Neural cell (in vitro differentiated cells): ENCODE measurements at regions not wholly inside any gene's neighbourhood (a gene's known extent, or its start where the extent isn't known, plus 50 kb on each side); places are given as distances from the start of the nearest gene placed in this dataset.

Experiments used
- CTCF ChIP-seq: fragments of 450-650 bp; IDR thresholded peaks from 2 replicates; pipeline ENCODE4 v1.5.1; 2014; ENCODE audit warnings: antibody characterized with exemption, mild to moderate bottlenecking, moderate library complexity; ENCODE audit not compliant: poor library complexity, severe bottlenecking
- EP300 ChIP-seq: fragments of 450-650 bp; conservative IDR thresholded peaks from 2 replicates; pipeline ENCODE4 v1.6.1; 2014; ENCODE audit warnings: antibody characterized with exemption, mild to moderate bottlenecking, moderate library complexity; ENCODE audit not compliant: poor library complexity, severe bottlenecking
- EZH2 ChIP-seq: fragments of 200-600, 300-800 bp; shearing (Covaris generic), sonication (generic); IDR thresholded peaks from 2 replicates; pipeline ENCODE4 v1.6.1; 2014; ENCODE audit warnings: antibody characterized with exemption, low read length, borderline replicate concordance, mild to moderate bottlenecking; ENCODE audit not compliant: insufficient read depth, poor library complexity, severe bottlenecking
- MXI1 ChIP-seq: fragments of 450-650 bp; conservative IDR thresholded peaks from 2 replicates; pipeline ENCODE4 v1.6.1; 2014; ENCODE audit warnings: antibody characterized with exemption, mild to moderate bottlenecking; ENCODE audit not compliant: poor library complexity, severe bottlenecking
- POLR2AphosphoS5 ChIP-seq: IDR thresholded peaks from 2 replicates; pipeline ENCODE4 v1.6.1; 2012
- REST ChIP-seq: IDR thresholded peaks from 2 replicates; pipeline ENCODE4 v1.6.1; 2012; ENCODE audit warnings: borderline replicate concordance
- SMC3 ChIP-seq: fragments of 450-650 bp; conservative IDR thresholded peaks from 2 replicates; pipeline ENCODE4 v1.6.1; 2014; ENCODE audit warnings: antibody characterized with exemption, mild to moderate bottlenecking, moderate library complexity; ENCODE audit not compliant: poor library complexity

GRCh38 chr2:9760902-9761228, 82.4 kb upstream of the TAF1B start:
- TF ChIP-seq POLR2AphosphoS5 (no peak), CTCF (no peak), EZH2 (no peak), REST (no peak), EP300 (no peak), MXI1 (no peak), SMC3 (no peak)
